Astrocyte (in vitro differentiated cells and primary cell): ENCODE measurements at regions not wholly inside any gene's neighbourhood (a gene's known extent, or its start where the extent isn't known, plus 50 kb on each side); places are given as distances from the start of the nearest gene placed in this dataset.

Experiments used
- DNase-seq: peaks from one replicate; pipeline ENCODE4 v3.0.0-alpha.2; 2010; ENCODE audit warnings: low read depth
- FAIRE-seq: peaks from 2 replicates; lab custom pipeline; 2011; peaks lifted over from hg19 to GRCh38; lab: Jason Lieb, UNC
- H2AFZ ChIP-seq: 2 replicates; pipeline ENCODE4 v1.6.0; 2012; ENCODE audit warnings: low read depth, low read length, inconsistent platforms
- H3K27ac ChIP-seq: 2 replicates; pipeline ENCODE4 v1.5.1; 2011; ENCODE audit warnings: low read depth, low read length, inconsistent platforms
- H3K27me3 ChIP-seq: 2 replicates; pipeline ENCODE4 v1.6.0; 2011; ENCODE audit warnings: low read length, inconsistent platforms; ENCODE audit not compliant: insufficient read depth
- H3K36me3 ChIP-seq: 2 replicates; pipeline ENCODE4 v1.5.1; 2011; ENCODE audit warnings: low read length, inconsistent platforms; ENCODE audit not compliant: insufficient read depth
- H3K4me1 ChIP-seq: 2 replicates; pipeline ENCODE4 v1.5.1; 2011; ENCODE audit warnings: low read length, inconsistent platforms; ENCODE audit not compliant: insufficient read depth
- H3K4me2 ChIP-seq: 2 replicates; pipeline ENCODE4 v1.6.0; 2012; ENCODE audit warnings: low read length, inconsistent platforms
- H3K4me3 ChIP-seq: 2 replicates; pipeline ENCODE4 v1.5.1; 2011; ENCODE audit warnings: low read depth, mild to moderate bottlenecking, low read length, inconsistent platforms; ENCODE audit not compliant: insufficient read depth
- H3K79me2 ChIP-seq: 2 replicates; pipeline ENCODE4 v1.6.0; 2012; ENCODE audit warnings: mild to moderate bottlenecking, low read length, inconsistent platforms; ENCODE audit not compliant: insufficient read depth
- H3K9ac ChIP-seq: 2 replicates; pipeline ENCODE4 v1.6.0; 2012; ENCODE audit warnings: mild to moderate bottlenecking, low read length, inconsistent platforms
- H3K9me3 ChIP-seq: 2 replicates; pipeline ENCODE4 v1.5.1; 2012; ENCODE audit warnings: low read depth, mild to moderate bottlenecking, low read length, inconsistent platforms; ENCODE audit not compliant: insufficient read depth
- H4K20me1 ChIP-seq: 2 replicates; pipeline ENCODE4 v1.6.0; 2012; ENCODE audit warnings: low read length, inconsistent platforms; ENCODE audit not compliant: insufficient read depth
- H3K27ac Mint-ChIP-seq: one replicate; pipeline ENCODE4 v1.8.0; 2021; ENCODE audit warnings: mild to moderate bottlenecking, mixed read lengths; ENCODE audit not compliant: unreplicated experiment
- H3K27me3 Mint-ChIP-seq: one replicate; pipeline ENCODE4 v1.8.0; 2021; ENCODE audit warnings: low read depth, mixed read lengths; ENCODE audit not compliant: unreplicated experiment
- H3K36me3 Mint-ChIP-seq: one replicate; pipeline ENCODE4 v1.8.0; 2021; ENCODE audit warnings: low read depth, mixed read lengths; ENCODE audit not compliant: unreplicated experiment
- H3K4me1 Mint-ChIP-seq: one replicate; pipeline ENCODE4 v1.8.0; 2021; ENCODE audit warnings: low read depth, mixed read lengths; ENCODE audit not compliant: unreplicated experiment
- H3K4me3 Mint-ChIP-seq: one replicate; pipeline ENCODE4 v1.8.0; 2021; ENCODE audit warnings: mild to moderate bottlenecking, moderate library complexity, mixed read lengths; ENCODE audit not compliant: unreplicated experiment
- H3K9me3 Mint-ChIP-seq: one replicate; pipeline ENCODE4 v1.8.0; 2021; ENCODE audit warnings: mild to moderate bottlenecking, mixed read lengths; ENCODE audit not compliant: unreplicated experiment
- CTCF ChIP-seq: IDR thresholded peaks from 2 replicates; pipeline ENCODE4 v1.5.1; 2011; ENCODE audit warnings: low read depth, mild to moderate bottlenecking, inconsistent platforms, low read length, moderate library complexity; ENCODE audit not compliant: insufficient read depth
- EZH2 ChIP-seq: IDR thresholded peaks from 2 replicates; pipeline ENCODE4 v1.6.1; 2012; ENCODE audit warnings: mild to moderate bottlenecking, low read length, inconsistent platforms; ENCODE audit not compliant: insufficient read depth

GRCh38 chr3:23017801-23018200 is 185.3 kb upstream of the UBE2E2 start:
- Histone ChIP-seq H3K27ac (no peak overlapping the region), H3K79me2 (no peaks in the 10 kb centered on the region), H3K36me3 (no peaks in the 10 kb centered on the region), H3K9me3 (no peaks in the 10 kb centered on the region), H3K4me1 (peaks cover 12% of the 10 kb centered on the region), H3K27me3 (no peaks in the 10 kb centered on the region), H3K4me3 (no peak overlapping the region), H3K9ac (no peak overlapping the region), H2AFZ (no peak overlapping the region), H3K4me2 (peak overlapping the region; percentile 7), H4K20me1 (no peaks in the 10 kb centered on the region)
- no peaks in the 10 kb centered on the region for H3K27me3 Mint-ChIP-seq
- TF ChIP-seq EZH2 (no peak), CTCF (no peak)
- peaks cover 21% of the 10 kb centered on the region for H3K4me1 Mint-ChIP-seq
- H3K9me3 Mint-ChIP-seq = peaks cover 5% of the 10 kb centered on the region
- H3K36me3 Mint-ChIP-seq = peaks cover 2% of the 10 kb centered on the region
- H3K4me3 Mint-ChIP-seq = no peak overlapping the region
- peak overlapping the region; percentile 10 for H3K27ac Mint-ChIP-seq
- FAIRE-seq (peak; percentile 17), DNase-seq (peak; percentile 72)

- Histone ChIP-seq H3K27me3 (no peaks in the 10 kb centered on the region), H3K79me2 (no peaks in the 10 kb centered on the region), H2AFZ (no peak overlapping the region), H3K4me1 (peaks cover 12% of the 10 kb centered on the region), H3K27ac (no peak overlapping the region), H3K36me3 (no peaks in the 10 kb centered on the region), H3K9me3 (no peaks in the 10 kb centered on the region), H3K4me2 (peak overlapping the region; percentile 68), H4K20me1 (no peaks in the 10 kb centered on the region), H3K4me3 (no peak overlapping the region), H3K9ac (no peak overlapping the region)
- Mint-ChIP-seq H3K9me3 (peaks cover 5% of the 10 kb centered on the region), H3K36me3 (peaks cover 2% of the 10 kb centered on the region), H3K4me1 (peaks cover 21% of the 10 kb centered on the region), H3K27me3 (no peaks in the 10 kb centered on the region), H3K27ac (peak overlapping the region; percentile 95), H3K4me3 (no peak overlapping the region)
- FAIRE-seq = no peak
- TF ChIP-seq EZH2 (no peak), CTCF (no peak)
- DNase-seq = peak; percentile 44
Observed at GRCh38 chr3:23019596-23020300, 183.4 kb upstream of the UBE2E2 start.

- H2AFZ ChIP-seq = no peak overlapping the region
- no peak for DNase-seq
- H3K4me1 ChIP-seq = no peaks in the 10 kb centered on the region
- no peak overlapping the region for H3K4me3 ChIP-seq
- H3K4me3 Mint-ChIP-seq = no peak overlapping the region
- H3K36me3 ChIP-seq = no peaks in the 10 kb centered on the region
- H3K4me1 Mint-ChIP-seq = peaks cover 2% of the 10 kb centered on the region
- H3K27me3 ChIP-seq = no peaks in the 10 kb centered on the region
- H3K27ac Mint-ChIP-seq = no peak overlapping the region
- no peak overlapping the region for H3K4me2 ChIP-seq
- peaks cover 14% of the 10 kb centered on the region for H3K9me3 Mint-ChIP-seq
- peaks cover under 1% of the 10 kb centered on the region for H3K36me3 Mint-ChIP-seq
- no peaks in the 10 kb centered on the region for H3K79me2 ChIP-seq
- TF ChIP-seq CTCF = no peak
- TF ChIP-seq EZH2 = no peak
- no peak overlapping the region for H3K9ac ChIP-seq
- H3K27me3 Mint-ChIP-seq = peaks cover 2% of the 10 kb centered on the region
- H3K27ac ChIP-seq = no peak overlapping the region
- FAIRE-seq = no peak
- no peaks in the 10 kb centered on the region for H3K9me3 ChIP-seq
- H4K20me1 ChIP-seq = no peaks in the 10 kb centered on the region
Observed at GRCh38 chr3:23028294-23028693, 174.8 kb upstream of the UBE2E2 start.
